Mucosa of descending colon (tissue), 3 donors: ENCODE measurements at regions not wholly inside any gene's neighbourhood (a gene's known extent, or its start where the extent isn't known, plus 50 kb on each side); places are given as distances from the start of the nearest gene placed in this dataset.

Source experiments
- ATAC-seq: fragments of 200-7000 bp; cut with Tn5 transposase; one replicate; pipeline ENCODE4 v1.9.1; 2020; ENCODE audit warnings: mild to moderate bottlenecking, moderate library complexity
- DNase-seq, 3 donors: peaks; one replicate each; pipeline ENCODE4 v3.0.0-alpha.2; 2020
- H3K36me3 ChIP-seq: fragments of 200-600 bp; one replicate; pipeline ENCODE4 v1.8.0; 2021; ENCODE audit warnings: low read depth, mild to moderate bottlenecking
- H3K4me1 ChIP-seq: fragments of 200-600 bp; one replicate; pipeline ENCODE4 v1.8.0; 2021; ENCODE audit warnings: low read depth, mild to moderate bottlenecking
- H3K4me3 ChIP-seq: fragments of 200-600 bp; one replicate; pipeline ENCODE4 v1.8.0; 2021; ENCODE audit warnings: mild to moderate bottlenecking
- H3K9me3 ChIP-seq: fragments of 200-600 bp; one replicate; pipeline ENCODE4 v1.8.0; 2021; ENCODE audit warnings: mild to moderate bottlenecking
- CTCF ChIP-seq: fragments of 200-600 bp; IDR thresholded peaks from one replicate; pipeline ENCODE4 v1.8.0; 2022; ENCODE audit warnings: antibody characterized with exemption, mild to moderate bottlenecking
- intact Hi-C, 2 donors: fragments of 100-400 bp; cut with DNase I in 1 of 2; cut with micrococcal nuclease in 1 of 2; formaldehyde crosslinking; loops; one replicate each; pipeline versions ENCODE4 v1.11.0 to v1.11.1; 2022; cut with DNase I, micrococcal nuclease
- donor health status: DM: no; HTN: no; CAD: no; lungs with moderate emphysema.
- donor health status: DM: no; HTN: no; CAD: no.
- donor health status: DM: no; HTN: yes; CAD: no.

GRCh38 chr2:103615611-103616105 is 853.8 kb downstream of the TMEM182 start:
- H3K4me3 ChIP-seq: no peak overlapping the region
- peaks cover 2% of the 10 kb centered on the region for H3K9me3 ChIP-seq
- TF ChIP-seq CTCF: no peak
- ATAC-seq: no peak
- DNase-seq: no peak
- H3K4me1 ChIP-seq: no peaks in the 10 kb centered on the region
- intact Hi-C loops: no loop called here
- H3K36me3 ChIP-seq: no peaks in the 10 kb centered on the region

GRCh38 chr2:103616891-103617290 is 855.1 kb downstream of the TMEM182 start:
- DNase-seq (no peak), ATAC-seq (no peak)
- intact Hi-C loops: no loop called here
- Histone ChIP-seq H3K4me1 (no peaks in the 10 kb centered on the region), H3K9me3 (peaks cover 14% of the 10 kb centered on the region), H3K4me3 (no peak overlapping the region), H3K36me3 (no peaks in the 10 kb centered on the region)
- TF ChIP-seq CTCF: no peak

- no peak for DNase-seq
- Histone ChIP-seq H3K4me1 (no peaks in the 10 kb centered on the region), H3K36me3 (no peaks in the 10 kb centered on the region), H3K4me3 (no peak overlapping the region), H3K9me3 (peaks cover 18% of the 10 kb centered on the region)
- intact Hi-C loops: no loop called here
- ATAC-seq: no peak
- TF ChIP-seq CTCF: no peak
Observed at GRCh38 chr2:103618112-103618511, 856.3 kb downstream of the TMEM182 start.

GRCh38 chr2:103627301-103627700 is 865.5 kb downstream of the TMEM182 start:
- ATAC-seq: no peak
- Histone ChIP-seq H3K4me1 (no peaks in the 10 kb centered on the region), H3K36me3 (no peaks in the 10 kb centered on the region), H3K4me3 (no peak overlapping the region), H3K9me3 (peaks cover 6% of the 10 kb centered on the region)
- intact Hi-C loops: no loop called here
- no peak for TF ChIP-seq CTCF
- DNase-seq: no peak

- ATAC-seq (no peak), DNase-seq (no peak)
- H3K36me3 ChIP-seq: no peaks in the 10 kb centered on the region
- intact Hi-C loops: no loop called here
- no peak overlapping the region for H3K4me3 ChIP-seq
- no peaks in the 10 kb centered on the region for H3K9me3 ChIP-seq
- no peak for TF ChIP-seq CTCF
- no peaks in the 10 kb centered on the region for H3K4me1 ChIP-seq
Observed at GRCh38 chr2:103638978-103639377, 877.1 kb downstream of the TMEM182 start.

GRCh38 chr2:103656558-103656957 is 894.7 kb downstream of the TMEM182 start:
- no peak for TF ChIP-seq CTCF
- no peak for DNase-seq
- ATAC-seq: no peak
- Histone ChIP-seq H3K4me3 (no peak overlapping the region), H3K4me1 (no peaks in the 10 kb centered on the region), H3K36me3 (no peaks in the 10 kb centered on the region), H3K9me3 (no peaks in the 10 kb centered on the region)
- intact Hi-C loops: no loop called here
